GM23248 (cell line): ENCODE measurements at regions not wholly inside any gene's neighbourhood (a gene's known extent, or its start where the extent isn't known, plus 50 kb on each side); places are given as distances from the start of the nearest gene placed in this dataset.

Experiments used
- EZH2 ChIP-seq: fragments of 200-600 bp; sonication (generic); IDR thresholded peaks from 2 replicates; pipeline ENCODE4 v1.6.1; 2018; ENCODE audit warnings: antibody characterized with exemption, mild to moderate bottlenecking; ENCODE audit not compliant: insufficient read depth, poor library complexity, severe bottlenecking
- EZH2phosphoT487 ChIP-seq: fragments of 200-600 bp; sonication (generic); IDR thresholded peaks from 2 replicates; pipeline ENCODE4 v1.6.1; 2018; ENCODE audit warnings: antibody characterized with exemption, moderate library complexity, mild to moderate bottlenecking, low read depth; ENCODE audit not compliant: insufficient read depth

GRCh38 chr12:42873401-42873800 lies 283.9 kb upstream of the PRICKLE1 start:
- TF ChIP-seq EZH2phosphoT487 = no peak
- TF ChIP-seq EZH2 = no peak
